Superior temporal gyrus (tissue), 1 donor: ENCODE measurements at regions not wholly inside any gene's neighbourhood (a gene's known extent, or its start where the extent isn't known, plus 50 kb on each side); places are given as distances from the start of the nearest gene placed in this dataset.
"Not testable (repeated sequence)": the region's sequence is repeated elsewhere in the genome, so short reads cannot be mapped to it uniquely, and the experiment has no call there.

ENCODE experiments used
- DNase-seq: peaks from one replicate; pipeline ENCODE4 v3.0.0-alpha.2; 2016; ENCODE audit errors: extremely low spot score

- DNase-seq = no peak
Observed at GRCh38 chr10:121690152-121690848, 92.1 kb upstream of the FGFR2 start.

GRCh38 chr10:121687095-121687813 is 89.0 kb upstream of the FGFR2 start:
- no peak for DNase-seq

GRCh38 chr10:121684276-121684675 is 86.0 kb upstream of the FGFR2 start:
- DNase-seq = no peak

GRCh38 chr10:121683816-121684215 is 85.6 kb upstream of the FGFR2 start:
- DNase-seq = no peak

GRCh38 chr10:121683366-121683765 is 85.1 kb upstream of the FGFR2 start:
- DNase-seq = no peak

- no peak for DNase-seq
Observed at GRCh38 chr10:121681997-121682687, 83.9 kb upstream of the FGFR2 start.

- no peak for DNase-seq
Observed at GRCh38 chr10:121680879-121681655, 82.8 kb upstream of the FGFR2 start.

GRCh38 chr10:121679916-121680315 is 81.7 kb upstream of the FGFR2 start:
- DNase-seq = no peak

- no peak for DNase-seq
Observed at GRCh38 chr10:121678631-121679174, 80.5 kb upstream of the FGFR2 start.

GRCh38 chr10:121677880-121678279 is 79.6 kb upstream of the FGFR2 start:
- no peak for DNase-seq

- no peak for DNase-seq
Observed at GRCh38 chr10:121675344-121675743, 77.1 kb upstream of the FGFR2 start.

- no peak for DNase-seq
Observed at GRCh38 chr10:121674885-121675284, 76.6 kb upstream of the FGFR2 start.

GRCh38 chr10:121672733-121673132 is 74.5 kb upstream of the FGFR2 start:
- no peak for DNase-seq

- DNase-seq = not testable (repeated sequence)
Observed at GRCh38 chr10:121669840-121670239, 71.6 kb upstream of the FGFR2 start.

- no peak for DNase-seq
Observed at GRCh38 chr10:121669028-121669374, 70.8 kb upstream of the FGFR2 start.

GRCh38 chr10:121668314-121669027 is 70.2 kb upstream of the FGFR2 start:
- DNase-seq = peak; percentile 42

GRCh38 chr10:121667948-121668313 is 69.7 kb upstream of the FGFR2 start:
- DNase-seq = peak; percentile 47

- DNase-seq = no peak
Observed at GRCh38 chr10:121665809-121666208, 67.6 kb upstream of the FGFR2 start.

- DNase-seq = no peak
Observed at GRCh38 chr10:121664671-121665070, 66.4 kb upstream of the FGFR2 start.

- DNase-seq = no peak
Observed at GRCh38 chr10:121662945-121663917, 65.0 kb upstream of the FGFR2 start.
